Lower leg skin (tissue), 4 donors: ENCODE measurements at regions not wholly inside any gene's neighbourhood (a gene's known extent, or its start where the extent isn't known, plus 50 kb on each side); places are given as distances from the start of the nearest gene placed in this dataset.

ENCODE experiments used
- DNase-seq, 2 donors: peaks; one replicate each; pipeline ENCODE4 v3.0.0-alpha.2; 2019; ENCODE audit warnings: low spot score in 2 of 2
- H3K4me3 ChIP-seq: fragments of 200-600 bp; sonication (generic); 2 replicates; pipeline ENCODE4 v1.5.1; 2017; ENCODE audit warnings: mild to moderate bottlenecking, low read depth; ENCODE audit not compliant: poor library complexity, severe bottlenecking
- POLR2A ChIP-seq, 2 donors: fragments of 450-650 bp; IDR thresholded peaks; one replicate each; pipeline ENCODE4 v1.6.1; 2016 to 2017; ENCODE audit warnings: antibody characterized with exemption in 2 of 2, mild to moderate bottlenecking in 1 of 2, moderate library complexity in 1 of 2
- WGBS, 2 donors: methylation state at CpG; one replicate each; pipeline ENCODE4 v1.1.5; 2018; 5-methylcytosine and 5-hydroxymethylcytosine counted together
- intact Hi-C: fragments of 100-400 bp; cut with DNase I; formaldehyde crosslinking; loops from one replicate; pipeline ENCODE4 v1.15.0; 2023; ENCODE audit warnings: low total_unique reads
- TF ChIP-seq, protein P1 (sequence below), 3 donors: fragments of 450-650 bp; IDR thresholded peaks; one replicate each; pipeline ENCODE4 v1.5.1; 2016; ENCODE audit warnings: antibody characterized with exemption in 3 of 3, mild to moderate bottlenecking in 3 of 3, moderate library complexity in 2 of 3

- no peak overlapping the region for H3K4me3 ChIP-seq
- intact Hi-C loops: no loop called here
- TF ChIP-seq POLR2A (IDR thresholded peaks at IDR 0.05): no peak
- TF ChIP-seq, protein P1, sequence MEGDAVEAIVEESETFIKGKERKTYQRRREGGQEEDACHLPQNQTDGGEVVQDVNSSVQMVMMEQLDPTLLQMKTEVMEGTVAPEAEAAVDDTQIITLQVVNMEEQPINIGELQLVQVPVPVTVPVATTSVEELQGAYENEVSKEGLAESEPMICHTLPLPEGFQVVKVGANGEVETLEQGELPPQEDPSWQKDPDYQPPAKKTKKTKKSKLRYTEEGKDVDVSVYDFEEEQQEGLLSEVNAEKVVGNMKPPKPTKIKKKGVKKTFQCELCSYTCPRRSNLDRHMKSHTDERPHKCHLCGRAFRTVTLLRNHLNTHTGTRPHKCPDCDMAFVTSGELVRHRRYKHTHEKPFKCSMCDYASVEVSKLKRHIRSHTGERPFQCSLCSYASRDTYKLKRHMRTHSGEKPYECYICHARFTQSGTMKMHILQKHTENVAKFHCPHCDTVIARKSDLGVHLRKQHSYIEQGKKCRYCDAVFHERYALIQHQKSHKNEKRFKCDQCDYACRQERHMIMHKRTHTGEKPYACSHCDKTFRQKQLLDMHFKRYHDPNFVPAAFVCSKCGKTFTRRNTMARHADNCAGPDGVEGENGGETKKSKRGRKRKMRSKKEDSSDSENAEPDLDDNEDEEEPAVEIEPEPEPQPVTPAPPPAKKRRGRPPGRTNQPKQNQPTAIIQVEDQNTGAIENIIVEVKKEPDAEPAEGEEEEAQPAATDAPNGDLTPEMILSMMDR (IDR thresholded peaks at IDR 0.05): no peak
- no peak for DNase-seq
- 53 to 55% methylated on average over 1 of the region's 1 CpG for WGBS, 2 donors
Measured at GRCh38 chr3:153614140-153614539, 452.1 kb downstream of the RAP2B start.

- no peak overlapping the region for H3K4me3 ChIP-seq
- intact Hi-C loops: no loop called here
- TF ChIP-seq, protein P1 (IDR thresholded peaks at IDR 0.05): no peak
- TF ChIP-seq POLR2A (IDR thresholded peaks at IDR 0.05): no peak
- DNase-seq: no peak
Measured at GRCh38 chr3:153614563-153614962, 452.5 kb downstream of the RAP2B start.

GRCh38 chr3:153615863-153616262 is 453.8 kb downstream of the RAP2B start:
- WGBS, 2 donors: 59 to 61% methylated on average over 1 of the region's 1 CpG
- DNase-seq: no peak
- intact Hi-C loops: no loop called here
- no peak overlapping the region for H3K4me3 ChIP-seq
- TF ChIP-seq, protein P1 (IDR thresholded peaks at IDR 0.05): no peak
- TF ChIP-seq POLR2A (IDR thresholded peaks at IDR 0.05): no peak

- DNase-seq: no peak
- 0 to 63% methylated on average over 1 of the region's 1 CpG for WGBS, 2 donors
- TF ChIP-seq, protein P1 (IDR thresholded peaks at IDR 0.05): no peak
- no peak for TF ChIP-seq POLR2A (IDR thresholded peaks at IDR 0.05)
- intact Hi-C loops: no loop called here
- H3K4me3 ChIP-seq: no peak overlapping the region
Measured at GRCh38 chr3:153617463-153617862, 455.4 kb downstream of the RAP2B start.

DNA sequence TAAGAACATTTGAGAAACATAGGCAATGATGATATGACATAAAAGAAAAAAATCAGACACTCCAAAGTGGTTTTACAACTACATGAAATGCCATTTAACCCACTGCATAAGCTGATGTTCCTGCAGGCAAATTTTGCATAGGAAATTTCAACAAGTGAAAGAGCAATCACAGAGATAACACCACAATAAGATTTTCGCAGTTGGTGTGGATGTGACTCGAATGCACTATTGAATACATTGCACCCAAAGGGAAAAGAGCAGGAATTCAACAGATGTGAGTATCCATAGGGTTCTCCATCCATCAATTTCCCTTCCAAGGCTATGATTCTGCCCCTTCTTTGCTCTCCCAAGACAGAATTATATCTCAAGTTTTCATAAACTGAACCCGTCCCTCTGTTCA is 456.1 kb downstream of the RAP2B start:
- intact Hi-C loops: no loop called here
- no peak overlapping the region for H3K4me3 ChIP-seq
- 80 to 91% methylated on average over 3 of the region's 3 CpGs for WGBS, 2 donors
- TF ChIP-seq POLR2A (IDR thresholded peaks at IDR 0.05): no peak
- TF ChIP-seq, protein P1 (IDR thresholded peaks at IDR 0.05): no peak
- DNase-seq: no peak

- intact Hi-C loops: no loop called here
- 90 to 96% methylated on average over 2 of the region's 2 CpGs for WGBS, 2 donors
- no peak for DNase-seq
- TF ChIP-seq, protein P1 (IDR thresholded peaks at IDR 0.05): no peak
- TF ChIP-seq POLR2A (IDR thresholded peaks at IDR 0.05): no peak
- H3K4me3 ChIP-seq: no peak overlapping the region
Measured at GRCh38 chr3:153619268-153619667, 457.2 kb downstream of the RAP2B start.
